ENCODE measurements at regions not wholly inside any gene's neighbourhood (a gene's known extent, or its start where the extent isn't known, plus 50 kb on each side); places are given as distances from the start of the nearest gene placed in this dataset.

DNA sequence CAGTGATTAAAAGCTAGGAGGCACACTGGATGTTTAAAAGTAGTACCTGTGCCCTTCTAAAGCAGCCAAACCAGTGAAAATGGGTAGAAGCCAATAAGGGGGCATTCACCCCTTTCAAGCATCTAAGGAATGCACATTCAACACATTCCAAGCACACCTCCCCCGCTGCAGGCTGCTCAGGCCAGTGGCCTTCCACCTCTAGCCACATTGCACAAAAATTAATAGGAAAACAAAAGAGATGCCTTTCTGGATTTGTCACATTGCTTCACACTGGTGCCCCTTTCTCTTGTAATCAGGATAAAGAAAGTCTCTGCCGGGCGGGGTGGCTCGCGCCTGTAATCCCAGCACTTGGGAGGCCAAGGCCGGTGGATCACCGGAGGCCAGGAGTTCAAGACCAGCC lies 834.0 kb downstream of the USP25 start:
- Histone ChIP-seq H3K27me3 (ENCODE audit: control insufficient read depth, insufficient read depth, low read length) (no peaks in the 10 kb centered on the region), H3K36me3 (ENCODE audit: control insufficient read depth, insufficient read depth, low read length) (no peaks in the 10 kb centered on the region), H3K9ac (ENCODE audit: low read depth, low read length) (no peak overlapping the region), H3K9me3 (ENCODE audit: control insufficient read depth, insufficient read depth, low read length) (no peaks in the 10 kb centered on the region), H3K4me1 (ENCODE audit: control insufficient read depth, insufficient read depth, low read length) (peaks cover 13% of the 10 kb centered on the region), H3K4me3 (ENCODE audit: low read depth, low read length) (no peak overlapping the region), H3K27ac (ENCODE audit: low read depth, low read length) (peak overlapping the region; percentile 35)

DNA sequence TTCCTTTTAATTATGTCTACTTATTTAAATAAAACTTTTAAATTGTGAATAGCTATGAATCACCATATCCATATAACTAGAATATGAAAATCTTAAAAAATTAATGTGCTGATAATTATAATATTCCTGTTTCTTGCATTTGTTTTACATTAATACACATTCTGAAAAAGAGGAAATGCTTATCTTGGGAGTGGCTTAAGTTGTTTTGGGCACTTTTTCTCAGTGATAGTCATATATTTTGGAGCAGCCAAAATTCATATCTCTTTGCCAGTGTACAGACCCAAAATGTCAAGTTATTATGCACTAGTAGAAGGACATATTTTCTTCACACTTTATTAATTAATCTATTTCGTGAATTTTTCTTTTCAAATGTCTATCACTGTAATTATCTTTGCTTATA lies 838.5 kb downstream of the USP25 start:
- no peaks in the 10 kb centered on the region for H3K9me3 ChIP-seq (ENCODE audit: control insufficient read depth, insufficient read depth, low read length)
- H3K36me3 ChIP-seq (ENCODE audit: control insufficient read depth, insufficient read depth, low read length): no peaks in the 10 kb centered on the region
- H3K9ac ChIP-seq (ENCODE audit: low read depth, low read length): no peak overlapping the region
- H3K4me1 ChIP-seq (ENCODE audit: control insufficient read depth, insufficient read depth, low read length): peaks cover 27% of the 10 kb centered on the region
- no peak overlapping the region for H3K4me3 ChIP-seq (ENCODE audit: low read depth, low read length)
- H3K27me3 ChIP-seq (ENCODE audit: control insufficient read depth, insufficient read depth, low read length): no peaks in the 10 kb centered on the region
- H3K27ac ChIP-seq (ENCODE audit: low read depth, low read length): no peak overlapping the region

DNA sequence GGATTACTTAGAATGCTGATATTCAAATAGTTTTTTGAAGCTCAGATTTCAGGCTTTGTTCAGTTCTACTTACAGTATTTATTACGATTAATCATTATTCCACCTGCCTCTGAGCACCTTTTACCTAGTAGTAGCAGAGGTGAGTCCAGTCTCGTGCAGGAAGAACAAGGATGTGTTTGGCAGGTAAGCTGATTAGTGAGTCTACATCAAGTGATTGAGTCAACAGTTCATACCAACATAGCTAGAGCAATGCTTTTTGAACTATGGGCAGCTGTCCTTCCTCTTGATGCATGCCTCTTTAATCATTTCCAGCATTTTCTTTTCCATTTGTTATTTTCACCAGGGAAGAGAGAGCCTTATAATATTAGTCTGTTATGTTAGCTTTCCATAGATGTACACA lies 838.9 kb downstream of the USP25 start:
- Histone ChIP-seq H3K27me3 (ENCODE audit: control insufficient read depth, insufficient read depth, low read length) (no peaks in the 10 kb centered on the region), H3K4me3 (ENCODE audit: low read depth, low read length) (no peak overlapping the region), H3K27ac (ENCODE audit: low read depth, low read length) (no peak overlapping the region), H3K9ac (ENCODE audit: low read depth, low read length) (no peak overlapping the region), H3K9me3 (ENCODE audit: control insufficient read depth, insufficient read depth, low read length) (no peaks in the 10 kb centered on the region), H3K36me3 (ENCODE audit: control insufficient read depth, insufficient read depth, low read length) (no peaks in the 10 kb centered on the region), H3K4me1 (ENCODE audit: control insufficient read depth, insufficient read depth, low read length) (peaks cover 24% of the 10 kb centered on the region)

DNA sequence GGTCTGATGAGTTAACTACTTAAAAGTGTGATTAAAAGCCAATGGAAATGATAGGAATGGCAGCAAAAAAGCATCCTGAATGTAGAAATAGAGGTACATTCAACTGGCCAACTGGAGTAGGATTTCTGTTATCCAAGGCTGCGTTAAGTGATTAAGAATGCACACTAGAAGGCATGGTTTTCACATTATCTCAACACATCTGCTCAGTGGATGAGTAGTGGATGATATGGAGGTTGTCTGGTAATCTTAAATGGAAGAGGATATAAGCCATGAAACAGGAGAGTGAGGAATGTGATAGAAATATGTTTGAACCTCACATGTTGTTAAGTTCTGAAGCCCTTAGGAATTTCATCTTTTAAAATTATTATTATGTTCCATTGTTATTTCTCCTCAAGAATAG lies 839.9 kb downstream of the USP25 start:
- Histone ChIP-seq H3K9ac (ENCODE audit: low read depth, low read length) (no peak overlapping the region), H3K4me3 (ENCODE audit: low read depth, low read length) (no peak overlapping the region), H3K9me3 (ENCODE audit: control insufficient read depth, insufficient read depth, low read length) (no peaks in the 10 kb centered on the region), H3K4me1 (ENCODE audit: control insufficient read depth, insufficient read depth, low read length) (peaks cover 17% of the 10 kb centered on the region), H3K27me3 (ENCODE audit: control insufficient read depth, insufficient read depth, low read length) (no peaks in the 10 kb centered on the region), H3K27ac (ENCODE audit: low read depth, low read length) (no peak overlapping the region), H3K36me3 (ENCODE audit: control insufficient read depth, insufficient read depth, low read length) (no peaks in the 10 kb centered on the region)

DNA sequence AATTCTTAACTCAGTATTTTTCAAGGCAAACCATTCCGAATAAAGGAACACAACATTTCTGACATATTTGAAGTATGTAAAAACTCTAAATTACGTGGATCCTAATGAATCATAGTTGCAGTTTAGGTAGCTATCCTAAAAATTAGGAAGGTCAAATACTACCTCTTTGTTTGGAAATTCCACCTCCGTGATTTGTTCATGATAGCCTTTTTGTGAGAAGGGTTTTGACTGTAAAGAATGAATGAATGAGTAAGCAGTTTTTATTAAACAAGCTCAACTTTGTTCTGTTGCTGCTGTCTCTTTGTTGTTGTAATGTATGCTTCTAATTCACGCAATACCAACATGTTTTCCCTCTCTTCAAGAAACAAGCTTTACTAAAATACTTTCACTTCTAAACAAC lies 840.4 kb downstream of the USP25 start:
- Histone ChIP-seq H3K27me3 (ENCODE audit: control insufficient read depth, insufficient read depth, low read length) (no peaks in the 10 kb centered on the region), H3K27ac (ENCODE audit: low read depth, low read length) (no peak overlapping the region), H3K4me3 (ENCODE audit: low read depth, low read length) (no peak overlapping the region), H3K9ac (ENCODE audit: low read depth, low read length) (no peak overlapping the region), H3K36me3 (ENCODE audit: control insufficient read depth, insufficient read depth, low read length) (no peaks in the 10 kb centered on the region), H3K4me1 (ENCODE audit: control insufficient read depth, insufficient read depth, low read length) (peaks cover 17% of the 10 kb centered on the region), H3K9me3 (ENCODE audit: control insufficient read depth, insufficient read depth, low read length) (no peaks in the 10 kb centered on the region)

DNA sequence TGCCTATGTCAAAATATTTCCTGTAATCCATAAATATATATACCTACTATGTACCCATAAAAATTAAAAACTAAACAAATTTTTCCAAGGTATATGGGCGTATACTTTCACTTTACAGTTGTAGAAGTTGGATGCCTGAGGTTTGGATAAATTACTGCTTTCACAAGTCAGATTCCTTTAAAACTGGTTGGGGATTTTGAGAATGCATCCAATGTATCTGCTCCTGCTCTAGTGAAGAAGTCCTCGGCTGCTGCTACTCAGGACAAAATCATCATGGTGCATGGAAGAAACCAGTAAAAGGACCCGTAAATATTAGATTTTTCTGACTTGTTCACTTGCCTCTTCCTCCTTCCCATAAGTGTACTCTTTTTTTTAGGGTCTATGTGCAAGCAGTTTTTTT lies 841.1 kb downstream of the USP25 start:
- H3K27me3 ChIP-seq (ENCODE audit: control insufficient read depth, insufficient read depth, low read length): no peaks in the 10 kb centered on the region
- no peaks in the 10 kb centered on the region for H3K36me3 ChIP-seq (ENCODE audit: control insufficient read depth, insufficient read depth, low read length)
- no peak overlapping the region for H3K4me3 ChIP-seq (ENCODE audit: low read depth, low read length)
- H3K4me1 ChIP-seq (ENCODE audit: control insufficient read depth, insufficient read depth, low read length): peaks cover 17% of the 10 kb centered on the region
- H3K9ac ChIP-seq (ENCODE audit: low read depth, low read length): no peak overlapping the region
- no peak overlapping the region for H3K27ac ChIP-seq (ENCODE audit: low read depth, low read length)
- H3K9me3 ChIP-seq (ENCODE audit: control insufficient read depth, insufficient read depth, low read length): no peaks in the 10 kb centered on the region

DNA sequence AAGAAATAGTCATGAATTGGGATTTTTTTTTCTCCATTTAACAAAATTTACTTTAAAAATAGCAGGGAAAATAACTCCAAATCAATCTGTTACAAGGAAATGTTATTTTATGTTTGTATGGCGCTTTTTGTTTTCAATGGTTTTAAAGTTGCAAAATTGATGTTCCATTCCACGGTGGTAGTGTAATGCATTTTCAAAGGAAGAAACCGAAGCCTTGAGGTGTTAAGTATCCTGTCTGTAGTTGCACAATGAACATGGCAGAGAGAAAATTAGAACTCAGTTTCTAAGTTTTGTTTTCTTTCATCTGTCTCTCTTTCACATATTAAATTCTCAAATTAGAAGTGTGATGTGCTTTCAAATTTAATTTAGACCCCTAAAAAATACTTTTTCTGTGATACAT lies 841.8 kb downstream of the USP25 start:
- no peak overlapping the region for H3K9ac ChIP-seq (ENCODE audit: low read depth, low read length)
- H3K4me1 ChIP-seq (ENCODE audit: control insufficient read depth, insufficient read depth, low read length): peaks cover 17% of the 10 kb centered on the region
- no peaks in the 10 kb centered on the region for H3K27me3 ChIP-seq (ENCODE audit: control insufficient read depth, insufficient read depth, low read length)
- H3K9me3 ChIP-seq (ENCODE audit: control insufficient read depth, insufficient read depth, low read length): no peaks in the 10 kb centered on the region
- no peak overlapping the region for H3K4me3 ChIP-seq (ENCODE audit: low read depth, low read length)
- H3K27ac ChIP-seq (ENCODE audit: low read depth, low read length): no peak overlapping the region
- no peaks in the 10 kb centered on the region for H3K36me3 ChIP-seq (ENCODE audit: control insufficient read depth, insufficient read depth, low read length)

DNA sequence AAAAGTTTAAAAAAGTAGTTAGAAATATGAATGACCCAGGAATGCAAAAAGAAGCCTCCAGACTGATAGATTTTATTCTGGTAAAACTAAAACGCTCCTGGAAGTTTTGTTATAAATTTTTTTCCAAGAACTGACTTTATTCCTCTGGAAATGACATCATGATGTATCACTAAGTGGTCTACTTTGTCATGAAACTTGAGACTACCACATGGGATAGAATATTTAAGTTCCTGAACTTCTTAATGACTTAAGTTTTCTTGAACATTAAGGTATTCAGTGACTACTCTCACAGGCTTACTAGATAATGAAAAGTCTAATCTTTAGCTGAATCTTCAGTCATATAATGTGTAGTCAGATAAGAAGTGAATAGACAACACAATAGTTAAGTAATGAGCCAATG lies 842.2 kb downstream of the USP25 start:
- no peaks in the 10 kb centered on the region for H3K9me3 ChIP-seq (ENCODE audit: control insufficient read depth, insufficient read depth, low read length)
- no peaks in the 10 kb centered on the region for H3K27me3 ChIP-seq (ENCODE audit: control insufficient read depth, insufficient read depth, low read length)
- H3K4me3 ChIP-seq (ENCODE audit: low read depth, low read length): no peak overlapping the region
- no peak overlapping the region for H3K27ac ChIP-seq (ENCODE audit: low read depth, low read length)
- H3K36me3 ChIP-seq (ENCODE audit: control insufficient read depth, insufficient read depth, low read length): no peaks in the 10 kb centered on the region
- H3K9ac ChIP-seq (ENCODE audit: low read depth, low read length): no peak overlapping the region
- peaks cover 17% of the 10 kb centered on the region for H3K4me1 ChIP-seq (ENCODE audit: control insufficient read depth, insufficient read depth, low read length)

DNA sequence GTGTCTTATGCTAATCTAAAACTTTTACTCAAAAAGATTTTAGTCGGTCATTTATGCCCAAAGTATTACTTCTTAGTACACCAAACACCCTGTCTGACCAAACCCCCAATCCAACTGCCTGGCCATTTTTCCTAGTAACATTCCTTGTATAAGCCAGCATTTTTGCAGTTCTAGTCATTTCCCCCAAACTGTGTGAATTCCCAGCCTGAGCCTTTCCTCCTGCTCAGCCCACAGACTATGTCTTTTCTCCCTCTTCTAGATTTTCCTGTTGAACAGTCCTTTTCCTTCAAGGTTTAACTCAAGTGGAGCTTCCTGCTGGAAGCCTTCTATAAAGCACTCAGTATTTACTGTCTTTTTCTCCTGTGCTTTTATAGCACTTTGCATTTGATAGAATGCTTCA lies 843.8 kb downstream of the USP25 start:
- H3K4me3 ChIP-seq (ENCODE audit: low read depth, low read length): no peak overlapping the region
- peaks cover 17% of the 10 kb centered on the region for H3K4me1 ChIP-seq (ENCODE audit: control insufficient read depth, insufficient read depth, low read length)
- H3K9me3 ChIP-seq (ENCODE audit: control insufficient read depth, insufficient read depth, low read length): no peaks in the 10 kb centered on the region
- H3K27ac ChIP-seq (ENCODE audit: low read depth, low read length): peak overlapping the region; percentile 5
- no peak overlapping the region for H3K9ac ChIP-seq (ENCODE audit: low read depth, low read length)
- H3K36me3 ChIP-seq (ENCODE audit: control insufficient read depth, insufficient read depth, low read length): no peaks in the 10 kb centered on the region
- no peaks in the 10 kb centered on the region for H3K27me3 ChIP-seq (ENCODE audit: control insufficient read depth, insufficient read depth, low read length)

DNA sequence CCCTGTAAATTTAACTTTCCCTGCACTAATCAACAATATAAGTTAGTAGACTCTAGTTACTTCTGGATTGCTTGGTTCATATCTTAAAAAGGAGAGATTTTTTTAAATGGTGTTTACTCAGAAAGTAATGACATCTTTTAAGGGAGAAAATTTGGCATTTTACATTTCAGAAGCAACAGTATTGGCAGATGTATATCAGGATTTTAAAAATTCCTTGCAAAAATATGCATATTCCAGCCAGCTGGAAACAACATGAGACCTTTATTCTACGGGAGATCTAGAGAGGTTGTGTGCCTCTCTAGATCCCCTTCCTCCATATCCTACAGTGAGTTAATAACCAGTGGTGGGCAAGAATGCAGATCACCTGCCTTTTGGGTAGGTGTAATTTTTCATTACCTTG lies 848.2 kb downstream of the USP25 start:
- no peaks in the 10 kb centered on the region for H3K9me3 ChIP-seq (ENCODE audit: control insufficient read depth, insufficient read depth, low read length)
- H3K27ac ChIP-seq (ENCODE audit: low read depth, low read length): no peak overlapping the region
- no peaks in the 10 kb centered on the region for H3K36me3 ChIP-seq (ENCODE audit: control insufficient read depth, insufficient read depth, low read length)
- H3K4me1 ChIP-seq (ENCODE audit: control insufficient read depth, insufficient read depth, low read length): no peaks in the 10 kb centered on the region
- H3K4me3 ChIP-seq (ENCODE audit: low read depth, low read length): no peak overlapping the region
- no peak overlapping the region for H3K9ac ChIP-seq (ENCODE audit: low read depth, low read length)
- H3K27me3 ChIP-seq (ENCODE audit: control insufficient read depth, insufficient read depth, low read length): no peaks in the 10 kb centered on the region

DNA sequence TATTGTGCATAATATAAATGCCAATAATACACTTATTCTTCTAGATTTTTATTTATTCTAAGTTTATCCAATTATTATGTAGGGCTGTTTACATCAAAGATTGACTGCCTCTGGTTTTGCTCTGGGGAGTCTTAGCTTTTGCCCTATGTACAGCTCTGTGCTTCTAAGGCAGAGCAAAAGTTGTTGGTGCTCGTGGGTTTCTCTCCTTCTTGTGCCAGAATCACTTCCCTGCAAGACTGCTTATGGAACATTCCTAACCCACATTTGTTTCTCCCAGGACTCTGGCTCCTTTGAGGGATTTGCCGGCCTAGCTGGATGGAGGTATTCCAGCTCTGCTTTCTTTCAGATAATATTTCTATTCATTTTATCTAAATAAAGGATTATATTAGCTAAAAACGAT lies 849.1 kb downstream of the USP25 start:
- no peak overlapping the region for H3K4me3 ChIP-seq (ENCODE audit: low read depth, low read length)
- no peaks in the 10 kb centered on the region for H3K36me3 ChIP-seq (ENCODE audit: control insufficient read depth, insufficient read depth, low read length)
- H3K27ac ChIP-seq (ENCODE audit: low read depth, low read length): no peak overlapping the region
- no peaks in the 10 kb centered on the region for H3K27me3 ChIP-seq (ENCODE audit: control insufficient read depth, insufficient read depth, low read length)
- no peaks in the 10 kb centered on the region for H3K9me3 ChIP-seq (ENCODE audit: control insufficient read depth, insufficient read depth, low read length)
- H3K4me1 ChIP-seq (ENCODE audit: control insufficient read depth, insufficient read depth, low read length): no peaks in the 10 kb centered on the region
- no peak overlapping the region for H3K9ac ChIP-seq (ENCODE audit: low read depth, low read length)

DNA sequence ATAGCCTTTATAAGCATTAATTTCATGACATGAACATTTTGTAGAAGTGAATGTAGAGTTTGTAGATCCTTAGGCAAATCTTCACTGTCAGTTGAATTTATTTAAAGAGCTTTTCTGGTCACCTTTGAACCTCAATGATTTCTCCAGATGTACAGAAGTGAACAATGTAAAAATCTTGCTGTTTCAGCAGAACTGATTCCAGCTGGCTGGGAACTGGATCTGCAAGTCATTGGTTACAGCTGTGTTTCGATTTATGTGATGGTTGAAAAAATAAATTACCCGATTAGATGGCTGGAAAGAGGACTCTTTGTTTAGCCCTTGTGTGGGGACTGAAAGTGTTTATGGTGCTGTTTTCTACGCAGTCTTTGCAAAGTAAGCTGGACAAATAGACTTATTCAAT lies 849.8 kb downstream of the USP25 start:
- no peaks in the 10 kb centered on the region for H3K4me1 ChIP-seq (ENCODE audit: control insufficient read depth, insufficient read depth, low read length)
- H3K27me3 ChIP-seq (ENCODE audit: control insufficient read depth, insufficient read depth, low read length): no peaks in the 10 kb centered on the region
- H3K36me3 ChIP-seq (ENCODE audit: control insufficient read depth, insufficient read depth, low read length): no peaks in the 10 kb centered on the region
- H3K27ac ChIP-seq (ENCODE audit: low read depth, low read length): no peak overlapping the region
- no peak overlapping the region for H3K9ac ChIP-seq (ENCODE audit: low read depth, low read length)
- H3K4me3 ChIP-seq (ENCODE audit: low read depth, low read length): no peak overlapping the region
- H3K9me3 ChIP-seq (ENCODE audit: control insufficient read depth, insufficient read depth, low read length): no peaks in the 10 kb centered on the region
